HCT116 (cell line): ENCODE measurements at regions not wholly inside any gene's neighbourhood (a gene's known extent, or its start where the extent isn't known, plus 50 kb on each side); places are given as distances from the start of the nearest gene placed in this dataset.

ENCODE experiments used
- ATF3 ChIP-seq: IDR thresholded peaks from 2 replicates; pipeline ENCODE4 v1.6.1; 2012
- CEBPB ChIP-seq: IDR thresholded peaks from 2 replicates; pipeline ENCODE4 v1.6.1; 2012; ENCODE audit warnings: low read depth
- CTCF ChIP-seq, 3 experiments: fragments of 200-600 bp in 1 of 3; sonication (generic) in 1 of 3; IDR thresholded peaks in 2 of 3; conservative IDR thresholded peaks in 1 of 3; 2 replicates each; pipeline ENCODE4 v1.5.1; 2012 to 2017; ENCODE audit warnings: low read depth in 2 of 3, low read length in 2 of 3, antibody characterized with exemption in 1 of 3, borderline replicate concordance in 1 of 3, control low read depth in 1 of 3, mild to moderate bottlenecking in 1 of 3, mixed read lengths in 1 of 3, mixed run types in 1 of 3, moderate library complexity in 1 of 3; ENCODE audit not compliant: insufficient read depth in 1 of 3
- JUND ChIP-seq: IDR thresholded peaks from 2 replicates; pipeline ENCODE4 v1.6.1; 2012
- SP1 ChIP-seq: IDR thresholded peaks from 2 replicates; pipeline ENCODE4 v1.6.1; 2012; ENCODE audit warnings: low read depth
- YY1 ChIP-seq: IDR thresholded peaks from 2 replicates; pipeline ENCODE4 v1.6.1; 2011; ENCODE audit warnings: low read length, low read depth, moderate library complexity, mild to moderate bottlenecking; ENCODE audit not compliant: insufficient replicate concordance; ENCODE audit errors: extremely low read depth

GRCh38 chr2:173740639-173741038, 224.5 kb downstream of the SP3 start:
- TF ChIP-seq YY1 (no peak), CEBPB (no peak), CTCF (IDR thresholded peaks at IDR 0.05 in 2 of 3, conservative IDR thresholded peaks at IDR 0.05 in 1 of 3; ENCODE audit: borderline replicate concordance in 1 of 3, insufficient read depth in 1 of 3, low read depth in 2 of 3, low read length in 2 of 3) (no peak), SP1 (no peak), JUND (no peak), ATF3 (no peak)
